ENCODE measurements at regions not wholly inside any gene's neighbourhood (a gene's known extent, or its start where the extent isn't known, plus 50 kb on each side); places are given as distances from the start of the nearest gene placed in this dataset.

DNA sequence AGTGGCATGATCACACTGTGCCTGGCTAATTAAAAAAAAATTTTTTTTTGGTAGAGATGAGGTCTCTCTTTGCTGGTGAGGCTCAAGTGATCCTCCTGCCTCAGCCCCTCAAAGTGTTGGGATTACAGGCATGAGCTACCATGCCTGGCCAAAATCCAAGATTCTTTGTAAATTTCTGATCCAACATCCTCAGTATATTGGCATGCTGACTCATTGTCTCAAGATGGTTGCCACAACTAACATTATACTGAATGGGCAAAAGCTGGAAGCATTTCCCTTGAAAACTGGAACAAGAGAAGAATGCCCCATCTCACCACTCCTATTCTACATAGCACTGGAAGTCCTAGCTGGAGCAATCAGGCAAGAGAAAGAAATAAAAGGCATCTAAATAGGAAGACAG, 100.0 kb downstream of the KLF5 start:
- TF ChIP-seq, protein P1, sequence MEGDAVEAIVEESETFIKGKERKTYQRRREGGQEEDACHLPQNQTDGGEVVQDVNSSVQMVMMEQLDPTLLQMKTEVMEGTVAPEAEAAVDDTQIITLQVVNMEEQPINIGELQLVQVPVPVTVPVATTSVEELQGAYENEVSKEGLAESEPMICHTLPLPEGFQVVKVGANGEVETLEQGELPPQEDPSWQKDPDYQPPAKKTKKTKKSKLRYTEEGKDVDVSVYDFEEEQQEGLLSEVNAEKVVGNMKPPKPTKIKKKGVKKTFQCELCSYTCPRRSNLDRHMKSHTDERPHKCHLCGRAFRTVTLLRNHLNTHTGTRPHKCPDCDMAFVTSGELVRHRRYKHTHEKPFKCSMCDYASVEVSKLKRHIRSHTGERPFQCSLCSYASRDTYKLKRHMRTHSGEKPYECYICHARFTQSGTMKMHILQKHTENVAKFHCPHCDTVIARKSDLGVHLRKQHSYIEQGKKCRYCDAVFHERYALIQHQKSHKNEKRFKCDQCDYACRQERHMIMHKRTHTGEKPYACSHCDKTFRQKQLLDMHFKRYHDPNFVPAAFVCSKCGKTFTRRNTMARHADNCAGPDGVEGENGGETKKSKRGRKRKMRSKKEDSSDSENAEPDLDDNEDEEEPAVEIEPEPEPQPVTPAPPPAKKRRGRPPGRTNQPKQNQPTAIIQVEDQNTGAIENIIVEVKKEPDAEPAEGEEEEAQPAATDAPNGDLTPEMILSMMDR (IDR thresholded peaks at IDR 0.05), result no peak
- no peak for TF ChIP-seq POLR2A (IDR thresholded peaks at IDR 0.05)

Measured in body of pancreas (tissue), 4 donors.